HT-29 (cell line): ENCODE measurements at regions not wholly inside any gene's neighbourhood (a gene's known extent, or its start where the extent isn't known, plus 50 kb on each side); places are given as distances from the start of the nearest gene placed in this dataset. TPM values are rescaled to one million over a fixed set of nuclear protein-coding genes. Genes with fewer than 3 reads are reported as not detected.
"Not testable (repeated sequence)": the region's sequence is repeated elsewhere in the genome, so short reads cannot be mapped to it uniquely, and the experiment has no call there.

Experiments used
- DNase-seq: peaks from one replicate; pipeline ENCODE4 v3.0.0-alpha.2; 2015; ENCODE audit warnings: low spot score
- small RNA-seq: library from RNA; depleted of rRNA; stranded (forward); fragments of <200 nt; gene quantifications from one replicate; pipeline ENCODE3, GENCODE V24; 2014

- DNase-seq: no peak
Observed at GRCh38 chr7:81002421-81002820, 83.6 kb upstream of the SEMA3C start.

GRCh38 chr7:80999771-81000170 is 80.9 kb upstream of the SEMA3C start:
- DNase-seq: no peak

- DNase-seq: no peak
Observed at GRCh38 chr7:80999100-80999499, 80.2 kb upstream of the SEMA3C start.

GRCh38 chr7:80997841-80998240 is 79.0 kb upstream of the SEMA3C start:
- no peak for DNase-seq

GRCh38 chr7:80996236-80996635 is 77.4 kb upstream of the SEMA3C start:
- not testable (repeated sequence) for DNase-seq

GRCh38 chr7:80991654-80992053 is 72.8 kb upstream of the SEMA3C start:
- DNase-seq: no peak

- DNase-seq: no peak
Observed at GRCh38 chr7:80984619-80985018, 65.8 kb upstream of the SEMA3C start.

- DNase-seq: no peak
Observed at GRCh38 chr7:80981405-80981804, 62.6 kb upstream of the SEMA3C start.

GRCh38 chr7:80977751-80978150 is 58.9 kb upstream of the SEMA3C start:
- no peak for DNase-seq

GRCh38 chr7:80974396-80975358 is 55.8 kb upstream of the SEMA3C start:
- DNase-seq: no peak

- DNase-seq: no peak
Observed at GRCh38 chr7:80971225-80971624, 52.4 kb upstream of the SEMA3C start.

Small RNA genes in the stretch of these regions (small RNA-seq; reads per million reads assigned to genes)
- gene AC004866.1: not detected
